K562 (cell line): ENCODE measurements at regions not wholly inside any gene's neighbourhood (a gene's known extent, or its start where the extent isn't known, plus 50 kb on each side); places are given as distances from the start of the nearest gene placed in this dataset.

Experiments used
- ATAC-seq: fragments of 200-7000 bp; cut with Tn5 transposase; 3 replicates; pipeline ENCODE4 v1.9.1; 2020; ENCODE audit warnings: moderate library complexity
- BruUV-seq: library from RNA; stranded (reverse); fragments of 400-500 nt; replicated peaks from 2 replicates; lab custom pipeline; 2021; lab: Mats Ljungman, UMichigan
- CTCF ChIA-PET: fragments of 300-600 bp; formaldehyde crosslinking; extraction: SDS; loops from one replicate; lab custom pipeline; 2021; ENCODE audit warnings: low intra/inter-chr PET ratio; lab: Yijun Ruan, JAX
- POLR2A ChIA-PET: fragments of 300-600, 350-650 bp; sonication (Branson Sonifier 250); formaldehyde crosslinking; extraction: SDS; loops from one replicate; lab custom pipeline; 2021; ENCODE audit warnings: antibody characterized with exemption, inconsistent platforms; lab: Yijun Ruan, JAX
- DNase-seq, 4 experiments: peaks; one replicate each; pipeline versions ENCODE4 v3.0.0 to v3.0.0-alpha.2; 2011 to 2018; ENCODE audit warnings: low spot score in 3 of 4, mixed read lengths in 3 of 4; ENCODE audit errors: extremely low read depth in 1 of 4
- FAIRE-seq: peaks from 2 replicates; lab custom pipeline; 2011; peaks lifted over from hg19 to GRCh38; lab: Jason Lieb, UNC
- H2AFZ ChIP-seq: 2 replicates; pipeline ENCODE4 v1.6.0; 2011; ENCODE audit warnings: low read depth, low read length, control low read depth, inconsistent platforms
- H3K27ac ChIP-seq: fragments of 200-600 bp; 3 replicates; pipeline ENCODE4 v1.8.0; 2011; ENCODE audit warnings: low read depth, mild to moderate bottlenecking, control low read depth, inconsistent platforms, low read length, moderate library complexity, mixed read lengths; ENCODE audit errors: extremely low read depth
- H3K27me3 ChIP-seq, 2 experiments: fragments of 300-600 bp in 1 of 2; 2 replicates in 1 of 2; 3 replicates in 1 of 2; pipeline versions ENCODE4 v1.6.0 to v1.8.0; 2011; ENCODE audit warnings: inconsistent platforms in 2 of 2, low read length in 2 of 2, mild to moderate bottlenecking in 1 of 2, mixed read lengths in 1 of 2, moderate library complexity in 1 of 2; ENCODE audit not compliant: control insufficient read depth in 2 of 2, insufficient read depth in 2 of 2
- H3K36me3 ChIP-seq: fragments of 300-600 bp; 3 replicates; pipeline ENCODE4 v1.8.0; 2011; ENCODE audit warnings: mild to moderate bottlenecking, low read length, inconsistent platforms; ENCODE audit not compliant: control insufficient read depth, insufficient read depth
- H3K4me1 ChIP-seq, 2 experiments: fragments of 200-600 bp in 1 of 2; replicated peaks in 1 of 2; 2 replicates in 1 of 2; 3 replicates in 1 of 2; pipeline versions ENCODE4 v1.5.1 to v1.8.0; 2011; ENCODE audit warnings: inconsistent platforms in 2 of 2, low read length in 2 of 2, mild to moderate bottlenecking in 1 of 2, mixed read lengths in 1 of 2, moderate library complexity in 1 of 2; ENCODE audit not compliant: control insufficient read depth in 2 of 2, insufficient read depth in 2 of 2
- H3K4me2 ChIP-seq: 2 replicates; pipeline ENCODE4 v1.6.1; 2011; ENCODE audit warnings: low read length, control low read depth, inconsistent platforms, mixed read lengths; ENCODE audit not compliant: insufficient read depth
- H3K4me3 ChIP-seq: fragments of 200-600 bp; sonication (generic), shearing (Covaris generic); 2 replicates; pipeline ENCODE4 v1.5.1; 2016; ENCODE audit warnings: control low read depth, inconsistent platforms
- H3K79me2 ChIP-seq: fragments of 200-600 bp; 3 replicates; pipeline ENCODE4 v1.8.0; 2011; ENCODE audit warnings: low read length, inconsistent platforms; ENCODE audit not compliant: control insufficient read depth, insufficient read depth
- H3K9ac ChIP-seq, 2 experiments: 2 replicates each; pipeline versions ENCODE4 v1.6.0 to v1.6.1; 2011; ENCODE audit warnings: low read depth in 2 of 2, low read length in 2 of 2, control low read depth in 1 of 2, inconsistent platforms in 1 of 2, mild to moderate bottlenecking in 1 of 2, mixed read lengths in 1 of 2; ENCODE audit not compliant: insufficient read depth in 1 of 2
- H3K9me1 ChIP-seq: one replicate; pipeline ENCODE4 v1.6.0; 2011; ENCODE audit warnings: inconsistent platforms, mild to moderate bottlenecking, low read length, moderate library complexity; ENCODE audit not compliant: control insufficient read depth, insufficient read depth
- H3K9me3 ChIP-seq: replicated peaks from 2 replicates; pipeline ENCODE4 v1.5.1; 2011; ENCODE audit warnings: low read depth, low read length, inconsistent platforms; ENCODE audit not compliant: control insufficient read depth, insufficient read depth
- H4K20me1 ChIP-seq: replicated peaks from 2 replicates; pipeline ENCODE4 v1.6.1; 2011; ENCODE audit warnings: low read length, inconsistent platforms, mixed read lengths; ENCODE audit not compliant: control insufficient read depth, insufficient read depth
- NFXL1 ChIP-seq: fragments of 450-650 bp; formaldehyde crosslinking; IDR thresholded peaks from 2 replicates; pipeline ENCODE4 v1.4.0; 2021; ENCODE audit warnings: mild to moderate bottlenecking
- XRCC5 ChIP-seq: fragments of 200-400 bp; formaldehyde crosslinking; IDR thresholded peaks from 2 replicates; pipeline ENCODE4 v1.6.1; 2017; ENCODE audit warnings: low read depth, mild to moderate bottlenecking, low read length
- ZNF197 ChIP-seq: fragments of 200-800 bp; sonication (Bioruptor generic); IDR thresholded peaks from 2 replicates; pipeline ENCODE4 v1.6.1; 2016; ENCODE audit warnings: low read depth, missing genetic modification characterization, missing compliant biosample characterization
- in situ Hi-C: fragments of 300-500 bp; cut with MboI; formaldehyde crosslinking; loops from 4 replicates; pipeline ENCODE4 v1.15.0; 2018; ENCODE audit warnings: inconsistent platforms, mixed read lengths
- intact Hi-C: fragments of 100-400 bp; cut with micrococcal nuclease; formaldehyde crosslinking; loops from 2 replicates; pipeline ENCODE4 v1.14.2; 2022
- TF ChIP-seq, protein P1 (sequence below), 3 experiments: fragments of 200-800 bp in 1 of 3; sonication (Bioruptor generic) in 1 of 3; sonication (generic) in 1 of 3; formaldehyde crosslinking in 1 of 3; IDR thresholded peaks; 2 replicates each; pipeline versions ENCODE4 v1.6.1 to v1.8.0; 2016 to 2022; ENCODE audit warnings: mild to moderate bottlenecking in 2 of 3, missing compliant biosample characterization in 2 of 3, missing genetic modification characterization in 2 of 3, missing genetic modification reagents in 1 of 3
- TF ChIP-seq, protein P2 (sequence below), 2 experiments: IDR thresholded peaks; 2 replicates each; pipeline ENCODE4 v1.6.1; 2012; ENCODE audit warnings: improper control_type of control experiment in 2 of 2, low read depth in 2 of 2, low read length in 2 of 2, borderline replicate concordance in 1 of 2
- TF ChIP-seq, protein P3 (sequence below): fragments of 450-650 bp; IDR thresholded peaks from 2 replicates; pipeline ENCODE4 v1.6.1; 2016; ENCODE audit warnings: mild to moderate bottlenecking, moderate library complexity

DNA sequence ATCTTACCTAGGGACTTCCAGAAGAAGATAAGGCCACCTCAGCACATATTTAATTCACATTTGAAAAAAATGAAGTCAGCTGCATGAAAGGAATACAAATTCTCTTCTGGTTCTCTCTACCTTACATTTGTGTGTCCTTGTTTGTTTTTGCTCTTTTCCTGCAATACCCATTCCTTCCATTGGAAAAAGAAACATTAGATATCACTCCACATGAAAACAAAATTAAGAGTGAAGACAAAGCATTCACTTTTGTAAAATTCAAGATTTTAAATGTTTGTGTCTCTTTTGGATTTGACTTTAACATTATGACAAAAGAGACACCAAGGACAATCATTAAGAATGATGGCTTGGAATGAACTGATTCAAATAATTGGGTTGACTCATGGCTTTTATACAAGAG is 1351.8 kb downstream of the FSTL5 start (continued):
- TF ChIP-seq, protein P1, sequence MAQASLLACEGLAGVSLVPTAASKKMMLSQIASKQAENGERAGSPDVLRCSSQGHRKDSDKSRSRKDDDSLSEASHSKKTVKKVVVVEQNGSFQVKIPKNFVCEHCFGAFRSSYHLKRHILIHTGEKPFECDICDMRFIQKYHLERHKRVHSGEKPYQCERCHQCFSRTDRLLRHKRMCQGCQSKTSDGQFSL (CRISPR knock-in tag; IDR thresholded peaks at IDR 0.05) = no peak
- TF ChIP-seq, protein P1 (tag; IDR thresholded peaks at IDR 0.05) = no peak

DNA sequence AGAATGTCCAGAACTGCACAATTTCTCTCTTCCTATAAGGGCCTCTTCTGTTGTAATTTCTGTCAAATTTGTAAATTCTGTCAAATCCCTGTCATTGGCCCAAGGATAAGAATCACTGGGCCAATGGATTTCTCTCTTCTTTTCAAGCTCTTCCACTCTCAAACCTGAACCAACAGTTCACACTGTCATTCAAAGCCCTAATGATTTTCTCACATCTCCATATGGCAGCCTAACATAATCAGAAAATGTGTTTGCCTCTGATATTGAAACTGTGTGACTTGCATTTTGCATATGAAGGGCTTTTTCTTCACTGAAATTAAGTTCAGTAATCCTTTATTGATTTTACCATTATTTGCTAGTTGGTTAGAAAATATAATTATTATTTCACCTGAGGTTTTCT is 1349.1 kb downstream of the FSTL5 start:
- BruUV-seq = no TSS peak
- Histone ChIP-seq H3K27me3 (no peaks in the 10 kb centered on the region), H3K27ac (no peak overlapping the region), H3K4me1 (no peaks in the 10 kb centered on the region), H3K4me3 (no peak overlapping the region), H3K9ac (no peak overlapping the region), H4K20me1 (no peaks in the 10 kb centered on the region), H3K9me1 (no peaks in the 10 kb centered on the region), H3K36me3 (no peaks in the 10 kb centered on the region), H3K4me2 (no peak overlapping the region), H3K9me3 (no peaks in the 10 kb centered on the region), H3K79me2 (no peaks in the 10 kb centered on the region), H2AFZ (no peak overlapping the region)
- no peak for FAIRE-seq
- in situ Hi-C loops (no loop called here), intact Hi-C loops (no loop called here)
- ChIA-PET POLR2A (no interaction called here), CTCF (no interaction called here)
- DNase-seq = no peak
- ATAC-seq = no peak
- TF ChIP-seq ZNF197 (CRISPR knock-in tag) (no peak), XRCC5 (no peak), NFXL1 (CRISPR knock-in tag) (no peak)
- TF ChIP-seq, protein P2, sequence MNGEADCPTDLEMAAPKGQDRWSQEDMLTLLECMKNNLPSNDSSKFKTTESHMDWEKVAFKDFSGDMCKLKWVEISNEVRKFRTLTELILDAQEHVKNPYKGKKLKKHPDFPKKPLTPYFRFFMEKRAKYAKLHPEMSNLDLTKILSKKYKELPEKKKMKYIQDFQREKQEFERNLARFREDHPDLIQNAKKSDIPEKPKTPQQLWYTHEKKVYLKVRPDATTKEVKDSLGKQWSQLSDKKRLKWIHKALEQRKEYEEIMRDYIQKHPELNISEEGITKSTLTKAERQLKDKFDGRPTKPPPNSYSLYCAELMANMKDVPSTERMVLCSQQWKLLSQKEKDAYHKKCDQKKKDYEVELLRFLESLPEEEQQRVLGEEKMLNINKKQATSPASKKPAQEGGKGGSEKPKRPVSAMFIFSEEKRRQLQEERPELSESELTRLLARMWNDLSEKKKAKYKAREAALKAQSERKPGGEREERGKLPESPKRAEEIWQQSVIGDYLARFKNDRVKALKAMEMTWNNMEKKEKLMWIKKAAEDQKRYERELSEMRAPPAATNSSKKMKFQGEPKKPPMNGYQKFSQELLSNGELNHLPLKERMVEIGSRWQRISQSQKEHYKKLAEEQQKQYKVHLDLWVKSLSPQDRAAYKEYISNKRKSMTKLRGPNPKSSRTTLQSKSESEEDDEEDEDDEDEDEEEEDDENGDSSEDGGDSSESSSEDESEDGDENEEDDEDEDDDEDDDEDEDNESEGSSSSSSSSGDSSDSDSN (IDR thresholded peaks at IDR 0.05; ENCODE audit: borderline replicate concordance in 1 of 2, low read depth in 2 of 2, low read length in 2 of 2) = no peak
- TF ChIP-seq, protein P3, sequence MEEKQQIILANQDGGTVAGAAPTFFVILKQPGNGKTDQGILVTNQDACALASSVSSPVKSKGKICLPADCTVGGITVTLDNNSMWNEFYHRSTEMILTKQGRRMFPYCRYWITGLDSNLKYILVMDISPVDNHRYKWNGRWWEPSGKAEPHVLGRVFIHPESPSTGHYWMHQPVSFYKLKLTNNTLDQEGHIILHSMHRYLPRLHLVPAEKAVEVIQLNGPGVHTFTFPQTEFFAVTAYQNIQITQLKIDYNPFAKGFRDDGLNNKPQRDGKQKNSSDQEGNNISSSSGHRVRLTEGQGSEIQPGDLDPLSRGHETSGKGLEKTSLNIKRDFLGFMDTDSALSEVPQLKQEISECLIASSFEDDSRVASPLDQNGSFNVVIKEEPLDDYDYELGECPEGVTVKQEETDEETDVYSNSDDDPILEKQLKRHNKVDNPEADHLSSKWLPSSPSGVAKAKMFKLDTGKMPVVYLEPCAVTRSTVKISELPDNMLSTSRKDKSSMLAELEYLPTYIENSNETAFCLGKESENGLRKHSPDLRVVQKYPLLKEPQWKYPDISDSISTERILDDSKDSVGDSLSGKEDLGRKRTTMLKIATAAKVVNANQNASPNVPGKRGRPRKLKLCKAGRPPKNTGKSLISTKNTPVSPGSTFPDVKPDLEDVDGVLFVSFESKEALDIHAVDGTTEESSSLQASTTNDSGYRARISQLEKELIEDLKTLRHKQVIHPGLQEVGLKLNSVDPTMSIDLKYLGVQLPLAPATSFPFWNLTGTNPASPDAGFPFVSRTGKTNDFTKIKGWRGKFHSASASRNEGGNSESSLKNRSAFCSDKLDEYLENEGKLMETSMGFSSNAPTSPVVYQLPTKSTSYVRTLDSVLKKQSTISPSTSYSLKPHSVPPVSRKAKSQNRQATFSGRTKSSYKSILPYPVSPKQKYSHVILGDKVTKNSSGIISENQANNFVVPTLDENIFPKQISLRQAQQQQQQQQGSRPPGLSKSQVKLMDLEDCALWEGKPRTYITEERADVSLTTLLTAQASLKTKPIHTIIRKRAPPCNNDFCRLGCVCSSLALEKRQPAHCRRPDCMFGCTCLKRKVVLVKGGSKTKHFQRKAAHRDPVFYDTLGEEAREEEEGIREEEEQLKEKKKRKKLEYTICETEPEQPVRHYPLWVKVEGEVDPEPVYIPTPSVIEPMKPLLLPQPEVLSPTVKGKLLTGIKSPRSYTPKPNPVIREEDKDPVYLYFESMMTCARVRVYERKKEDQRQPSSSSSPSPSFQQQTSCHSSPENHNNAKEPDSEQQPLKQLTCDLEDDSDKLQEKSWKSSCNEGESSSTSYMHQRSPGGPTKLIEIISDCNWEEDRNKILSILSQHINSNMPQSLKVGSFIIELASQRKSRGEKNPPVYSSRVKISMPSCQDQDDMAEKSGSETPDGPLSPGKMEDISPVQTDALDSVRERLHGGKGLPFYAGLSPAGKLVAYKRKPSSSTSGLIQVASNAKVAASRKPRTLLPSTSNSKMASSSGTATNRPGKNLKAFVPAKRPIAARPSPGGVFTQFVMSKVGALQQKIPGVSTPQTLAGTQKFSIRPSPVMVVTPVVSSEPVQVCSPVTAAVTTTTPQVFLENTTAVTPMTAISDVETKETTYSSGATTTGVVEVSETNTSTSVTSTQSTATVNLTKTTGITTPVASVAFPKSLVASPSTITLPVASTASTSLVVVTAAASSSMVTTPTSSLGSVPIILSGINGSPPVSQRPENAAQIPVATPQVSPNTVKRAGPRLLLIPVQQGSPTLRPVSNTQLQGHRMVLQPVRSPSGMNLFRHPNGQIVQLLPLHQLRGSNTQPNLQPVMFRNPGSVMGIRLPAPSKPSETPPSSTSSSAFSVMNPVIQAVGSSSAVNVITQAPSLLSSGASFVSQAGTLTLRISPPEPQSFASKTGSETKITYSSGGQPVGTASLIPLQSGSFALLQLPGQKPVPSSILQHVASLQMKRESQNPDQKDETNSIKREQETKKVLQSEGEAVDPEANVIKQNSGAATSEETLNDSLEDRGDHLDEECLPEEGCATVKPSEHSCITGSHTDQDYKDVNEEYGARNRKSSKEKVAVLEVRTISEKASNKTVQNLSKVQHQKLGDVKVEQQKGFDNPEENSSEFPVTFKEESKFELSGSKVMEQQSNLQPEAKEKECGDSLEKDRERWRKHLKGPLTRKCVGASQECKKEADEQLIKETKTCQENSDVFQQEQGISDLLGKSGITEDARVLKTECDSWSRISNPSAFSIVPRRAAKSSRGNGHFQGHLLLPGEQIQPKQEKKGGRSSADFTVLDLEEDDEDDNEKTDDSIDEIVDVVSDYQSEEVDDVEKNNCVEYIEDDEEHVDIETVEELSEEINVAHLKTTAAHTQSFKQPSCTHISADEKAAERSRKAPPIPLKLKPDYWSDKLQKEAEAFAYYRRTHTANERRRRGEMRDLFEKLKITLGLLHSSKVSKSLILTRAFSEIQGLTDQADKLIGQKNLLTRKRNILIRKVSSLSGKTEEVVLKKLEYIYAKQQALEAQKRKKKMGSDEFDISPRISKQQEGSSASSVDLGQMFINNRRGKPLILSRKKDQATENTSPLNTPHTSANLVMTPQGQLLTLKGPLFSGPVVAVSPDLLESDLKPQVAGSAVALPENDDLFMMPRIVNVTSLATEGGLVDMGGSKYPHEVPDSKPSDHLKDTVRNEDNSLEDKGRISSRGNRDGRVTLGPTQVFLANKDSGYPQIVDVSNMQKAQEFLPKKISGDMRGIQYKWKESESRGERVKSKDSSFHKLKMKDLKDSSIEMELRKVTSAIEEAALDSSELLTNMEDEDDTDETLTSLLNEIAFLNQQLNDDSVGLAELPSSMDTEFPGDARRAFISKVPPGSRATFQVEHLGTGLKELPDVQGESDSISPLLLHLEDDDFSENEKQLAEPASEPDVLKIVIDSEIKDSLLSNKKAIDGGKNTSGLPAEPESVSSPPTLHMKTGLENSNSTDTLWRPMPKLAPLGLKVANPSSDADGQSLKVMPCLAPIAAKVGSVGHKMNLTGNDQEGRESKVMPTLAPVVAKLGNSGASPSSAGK = no peak
